ENCODE measurements at regions not wholly inside any gene's neighbourhood (a gene's known extent, or its start where the extent isn't known, plus 50 kb on each side); places are given as distances from the start of the nearest gene placed in this dataset.

GRCh38 chr16:86306811-86307513 is 203.4 kb upstream of the FOXF1 start:
- DNase-seq = no peak

- no peak for DNase-seq
Observed at GRCh38 chr16:86307514-86307903, 202.8 kb upstream of the FOXF1 start.

- no peak for DNase-seq
Observed at GRCh38 chr16:86308514-86308913, 201.8 kb upstream of the FOXF1 start.

- no peak for DNase-seq
Observed at GRCh38 chr16:86313631-86314030, 196.7 kb upstream of the FOXF1 start.

GRCh38 chr16:86314402-86315025 is 195.8 kb upstream of the FOXF1 start:
- no peak for DNase-seq

- no peak for DNase-seq
Observed at GRCh38 chr16:86316967-86317812, 193.1 kb upstream of the FOXF1 start.

- DNase-seq = no peak
Observed at GRCh38 chr16:86317813-86318650, 192.3 kb upstream of the FOXF1 start.

- no peak for DNase-seq
Observed at GRCh38 chr16:86319585-86320236, 190.6 kb upstream of the FOXF1 start.

GRCh38 chr16:86320237-86320595 is 190.1 kb upstream of the FOXF1 start:
- no peak for DNase-seq

- no peak for DNase-seq
Observed at GRCh38 chr16:86321491-86321890, 188.8 kb upstream of the FOXF1 start.

- no peak for DNase-seq
Observed at GRCh38 chr16:86322283-86322682, 188.0 kb upstream of the FOXF1 start.

- DNase-seq = no peak
Observed at GRCh38 chr16:86322806-86323205, 187.5 kb upstream of the FOXF1 start.

GRCh38 chr16:86324320-86324719 is 186.0 kb upstream of the FOXF1 start:
- DNase-seq = no peak

- no peak for DNase-seq
Observed at GRCh38 chr16:86325360-86325759, 185.0 kb upstream of the FOXF1 start.

GRCh38 chr16:86325895-86326294 is 184.4 kb upstream of the FOXF1 start:
- DNase-seq = no peak

- no peak for DNase-seq
Observed at GRCh38 chr16:86327321-86327720, 183.0 kb upstream of the FOXF1 start.

GRCh38 chr16:86330906-86331305 is 179.4 kb upstream of the FOXF1 start:
- DNase-seq = no peak

- DNase-seq = no peak
Observed at GRCh38 chr16:86334079-86334635, 176.2 kb upstream of the FOXF1 start.

- DNase-seq = no peak
Observed at GRCh38 chr16:86335266-86336172, 174.8 kb upstream of the FOXF1 start.

- no peak for DNase-seq
Observed at GRCh38 chr16:86337138-86337537, 173.2 kb upstream of the FOXF1 start.
